ENCODE measurements at regions not wholly inside any gene's neighbourhood (a gene's known extent, or its start where the extent isn't known, plus 50 kb on each side); places are given as distances from the start of the nearest gene placed in this dataset.

GRCh38 chr4:124884316-124884715 is 171.8 kb upstream of the ANKRD50 start:
- TF ChIP-seq CTCF (IDR thresholded peaks at IDR 0.05) (no peak), POLR2A (IDR thresholded peaks at IDR 0.05) (no peak)
